Amniotic epithelial cell (primary cell): ENCODE measurements at regions not wholly inside any gene's neighbourhood (a gene's known extent, or its start where the extent isn't known, plus 50 kb on each side); places are given as distances from the start of the nearest gene placed in this dataset.
"Not testable (repeated sequence)": the region's sequence is repeated elsewhere in the genome, so short reads cannot be mapped to it uniquely, and the experiment has no call there.

ENCODE experiments used
- DNase-seq: peaks from one replicate; pipeline ENCODE4 v3.0.0-alpha.2; 2010; ENCODE audit warnings: low read depth

DNA sequence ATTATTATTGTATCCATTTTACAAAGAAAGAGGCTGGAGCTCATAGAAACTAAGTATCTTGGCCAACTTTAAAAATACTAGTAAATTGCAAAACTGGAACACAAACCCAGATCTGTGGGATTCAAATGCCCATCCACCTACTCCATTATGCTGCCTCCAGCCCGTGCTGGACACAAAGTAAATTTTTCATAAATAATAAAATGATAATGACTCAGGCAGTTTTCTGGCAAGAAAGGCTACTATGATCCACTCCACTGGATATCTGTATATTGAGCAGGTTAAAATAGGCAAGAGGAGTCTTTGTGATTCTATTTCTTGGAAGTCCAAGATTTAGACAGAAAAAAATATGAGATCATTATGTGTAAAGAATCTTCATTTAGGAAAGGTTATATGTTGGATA is 138.3 kb upstream of the DUSP10 start:
- peak; percentile 49 for DNase-seq

- no peak for DNase-seq
Observed at GRCh38 chr1:221878134-221878533, 136.2 kb upstream of the DUSP10 start.

- DNase-seq, result no peak
Observed at GRCh38 chr1:221877311-221877710, 135.4 kb upstream of the DUSP10 start.

- no peak for DNase-seq
Observed at GRCh38 chr1:221875004-221875330, 133.1 kb upstream of the DUSP10 start.

GRCh38 chr1:221874285-221875003 is 132.6 kb upstream of the DUSP10 start:
- DNase-seq, result no peak

DNA sequence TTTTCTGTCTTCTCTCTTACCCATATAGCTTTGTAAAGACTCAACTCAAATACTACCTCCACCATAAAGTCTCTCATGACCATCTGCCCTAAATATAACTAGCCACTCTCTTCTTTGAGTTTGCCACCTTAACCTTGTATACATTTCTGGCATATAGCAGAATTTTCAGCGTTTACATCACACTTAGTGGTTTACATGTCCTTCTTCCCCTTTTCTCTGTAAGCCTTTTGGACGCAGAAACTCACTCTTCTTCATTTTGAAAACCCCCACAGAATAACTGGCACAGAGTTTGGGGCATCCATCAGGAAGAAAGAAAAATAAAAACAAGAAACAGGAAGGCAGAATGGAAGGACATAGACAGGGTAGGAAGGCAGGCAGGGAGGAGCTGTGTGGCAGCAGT is 131.8 kb upstream of the DUSP10 start:
- DNase-seq, result no peak

DNA sequence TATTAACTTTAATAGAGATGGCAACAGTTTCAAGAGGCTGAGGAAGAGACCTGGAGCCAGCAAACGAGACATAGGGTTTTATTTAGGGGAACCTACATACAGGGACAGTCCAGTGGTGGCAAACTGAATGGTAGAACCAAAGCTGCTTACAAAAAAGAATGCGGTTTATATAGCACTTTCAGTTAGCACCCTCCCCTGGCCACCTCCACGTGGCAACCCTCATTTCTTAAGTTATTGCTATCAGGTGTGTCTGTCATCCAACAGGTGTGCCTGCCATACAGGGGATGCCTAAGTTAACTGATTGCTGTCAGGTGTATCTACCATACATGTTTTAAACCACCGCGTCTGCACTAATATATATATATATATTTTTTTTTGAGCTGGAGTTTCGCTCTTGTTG is 129.2 kb upstream of the DUSP10 start:
- no peak for DNase-seq

DNA sequence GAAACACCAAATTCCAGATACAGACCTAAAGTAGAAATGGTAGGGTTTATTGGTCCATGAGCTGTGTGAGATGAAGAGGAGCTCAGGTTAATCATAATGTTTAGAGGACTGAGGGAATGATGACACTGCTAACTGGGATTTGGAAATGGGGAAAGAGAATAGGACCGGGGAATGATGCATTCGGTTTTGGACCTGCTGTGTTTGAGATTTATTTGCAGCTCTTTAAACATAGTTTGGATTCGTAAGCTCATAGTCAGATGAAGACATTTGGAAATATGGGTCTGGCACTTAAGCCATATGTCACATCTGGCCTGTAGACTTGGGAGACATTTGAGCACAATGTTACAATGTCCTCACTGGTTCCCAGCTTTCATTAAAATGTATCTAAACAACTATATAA is 127.9 kb upstream of the DUSP10 start:
- DNase-seq, result peak; percentile 40

- peak; percentile 49 for DNase-seq
Observed at GRCh38 chr1:221868593-221869303, 126.9 kb upstream of the DUSP10 start.

DNA sequence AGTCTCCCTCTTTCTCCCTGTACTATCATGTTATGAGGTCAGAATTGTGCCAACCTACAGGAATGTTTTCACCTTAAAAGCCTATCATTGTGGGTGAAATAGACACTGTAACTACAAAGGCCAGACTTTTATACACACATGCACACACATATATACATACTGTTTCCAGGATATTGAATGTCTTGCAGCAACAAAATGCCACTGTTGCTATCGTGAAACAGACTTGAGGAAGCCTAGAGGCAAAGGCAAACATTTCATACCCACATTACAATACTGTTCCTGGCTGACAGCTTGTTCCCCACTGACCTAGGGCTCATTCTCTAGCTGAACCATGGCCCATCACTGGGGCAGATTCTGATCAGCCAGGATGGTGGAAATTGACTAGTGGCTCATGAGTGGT is 125.1 kb upstream of the DUSP10 start:
- DNase-seq, result no peak

DNA sequence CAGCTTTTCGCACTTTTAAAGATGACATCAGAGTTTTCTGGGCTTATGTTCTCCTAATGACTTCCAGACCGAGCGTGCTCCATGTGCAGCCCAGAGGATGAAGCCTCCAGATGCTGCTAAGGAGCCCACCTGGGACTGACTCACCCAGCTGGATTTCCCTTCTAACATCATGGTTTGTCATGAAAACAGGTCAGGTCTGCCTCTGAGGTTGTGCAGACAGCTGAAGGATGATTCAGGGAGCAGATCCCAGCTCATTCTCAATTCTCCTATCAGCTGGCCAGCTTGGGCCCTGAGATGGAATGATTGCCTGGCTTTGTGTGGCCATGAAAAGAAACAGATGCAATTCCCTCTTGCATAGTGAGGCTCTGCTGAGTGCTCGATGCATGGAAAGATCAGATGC is 123.9 kb upstream of the DUSP10 start:
- peak; percentile 66 for DNase-seq

- no peak for DNase-seq
Observed at GRCh38 chr1:221863635-221864034, 121.7 kb upstream of the DUSP10 start.

DNA sequence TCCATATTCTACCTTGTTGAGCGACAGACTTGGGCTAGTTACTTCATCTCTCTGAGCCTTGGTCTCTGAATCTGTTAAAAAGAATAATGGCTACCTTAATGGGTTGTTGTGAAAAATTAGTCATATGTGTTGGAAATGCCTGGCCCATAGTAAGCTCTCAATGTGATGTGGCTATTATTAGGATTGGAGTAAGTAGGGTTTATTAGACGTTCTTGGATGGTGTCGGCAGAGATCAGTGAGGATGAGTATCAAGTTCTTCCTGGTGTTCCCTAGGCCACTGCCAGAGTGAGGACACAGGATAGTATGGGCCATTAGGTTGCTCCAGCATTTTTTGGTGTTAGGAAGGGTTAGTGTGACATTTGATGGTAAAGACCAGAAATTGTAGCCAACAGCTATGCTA is 121.1 kb upstream of the DUSP10 start:
- DNase-seq, result no peak

DNA sequence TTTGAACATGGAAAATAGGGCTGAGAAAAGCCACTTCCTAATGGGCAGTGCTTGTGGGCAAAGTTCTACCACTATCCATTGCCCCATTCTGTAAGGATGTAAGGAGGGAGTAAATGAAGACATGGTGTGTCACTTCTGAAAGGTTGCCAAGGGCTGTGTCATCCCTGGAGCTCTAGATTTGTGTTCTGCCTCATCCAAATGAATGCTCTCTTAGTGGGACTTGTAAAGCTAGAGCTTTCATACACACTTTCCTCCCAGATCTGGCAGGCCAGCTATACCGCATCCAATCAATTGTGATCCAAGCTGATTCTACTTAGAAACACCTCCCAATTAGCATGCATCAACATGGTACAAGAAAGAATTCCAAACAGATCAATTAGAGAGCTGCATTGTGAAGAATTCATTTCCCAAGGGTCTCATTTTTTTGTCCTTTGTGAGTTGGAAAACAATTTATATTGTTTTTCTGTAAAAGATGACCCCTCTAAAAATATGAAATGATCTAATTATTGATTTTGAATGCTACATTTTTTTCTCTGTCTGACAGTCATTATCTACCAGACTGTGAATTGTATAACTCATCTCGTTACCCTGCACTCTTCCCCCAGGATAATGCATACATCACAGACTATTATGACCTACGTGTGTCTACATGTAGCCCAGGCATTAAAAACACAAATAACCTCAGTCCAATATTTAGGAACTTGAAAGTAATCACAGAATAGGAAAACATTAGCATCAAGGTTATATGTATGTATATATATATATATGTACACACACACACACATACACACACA is 117.1 kb upstream of the DUSP10 start:
- peak; percentile 78 for DNase-seq

DNA sequence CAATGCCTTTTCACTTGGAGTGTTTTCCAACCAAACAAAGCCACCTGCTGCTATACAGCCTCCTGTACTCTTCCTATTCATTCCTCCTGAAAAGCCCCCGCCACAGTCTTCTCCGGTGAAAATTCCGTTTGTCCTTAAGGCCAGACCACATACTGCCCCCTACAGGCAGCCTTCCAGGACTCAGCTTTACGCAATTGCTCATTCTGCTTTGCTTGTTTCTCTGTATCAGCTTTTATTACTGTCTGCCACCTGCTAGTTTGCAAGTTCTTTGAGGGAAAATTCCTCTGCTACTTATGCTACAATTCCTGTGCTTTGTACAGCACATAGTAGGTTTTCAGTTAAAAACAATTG is 115.2 kb upstream of the DUSP10 start:
- DNase-seq, result not testable (repeated sequence)

DNA sequence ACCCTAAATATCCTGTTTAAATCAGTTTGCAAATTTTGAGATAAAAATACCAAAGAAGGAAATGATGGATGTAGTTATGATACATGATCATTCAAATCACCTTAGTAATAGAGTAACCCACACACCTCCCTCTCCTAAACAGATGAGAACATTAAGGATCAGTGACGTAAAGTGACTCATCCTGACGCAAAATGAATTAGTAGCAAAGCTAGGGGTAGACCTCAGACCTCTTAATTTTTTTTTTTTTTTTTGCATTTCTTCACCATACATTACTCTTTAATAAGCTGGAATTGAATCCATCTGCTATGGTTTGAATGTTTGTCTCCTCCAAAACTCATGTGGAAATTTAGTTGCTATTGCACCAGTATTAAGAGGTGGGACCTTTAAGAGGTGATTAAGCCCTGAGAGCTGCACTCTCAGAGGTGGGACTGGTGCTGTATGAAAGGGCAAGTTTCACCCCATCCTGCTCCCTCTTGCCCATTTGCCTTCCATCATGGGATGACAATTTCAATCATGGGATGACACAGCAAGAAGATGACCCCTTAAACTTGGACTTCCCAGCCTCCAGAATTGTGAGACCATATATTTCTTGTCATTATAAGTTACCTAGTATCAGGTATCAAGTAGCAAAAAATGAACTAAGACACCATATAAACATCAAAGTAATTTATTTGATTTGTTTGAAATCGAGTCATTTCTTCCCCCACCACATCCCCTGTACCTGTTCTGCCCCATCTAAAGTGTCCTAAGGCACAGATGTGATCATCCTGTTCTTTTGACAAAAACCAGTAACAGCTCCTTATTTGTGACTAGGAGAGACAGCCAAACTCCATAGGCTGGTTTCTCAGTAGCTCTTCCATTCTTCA is 114.6 kb upstream of the DUSP10 start:
- peak; percentile 76 for DNase-seq

GRCh38 chr1:221855156-221855555 is 113.3 kb upstream of the DUSP10 start:
- no peak for DNase-seq

DNA sequence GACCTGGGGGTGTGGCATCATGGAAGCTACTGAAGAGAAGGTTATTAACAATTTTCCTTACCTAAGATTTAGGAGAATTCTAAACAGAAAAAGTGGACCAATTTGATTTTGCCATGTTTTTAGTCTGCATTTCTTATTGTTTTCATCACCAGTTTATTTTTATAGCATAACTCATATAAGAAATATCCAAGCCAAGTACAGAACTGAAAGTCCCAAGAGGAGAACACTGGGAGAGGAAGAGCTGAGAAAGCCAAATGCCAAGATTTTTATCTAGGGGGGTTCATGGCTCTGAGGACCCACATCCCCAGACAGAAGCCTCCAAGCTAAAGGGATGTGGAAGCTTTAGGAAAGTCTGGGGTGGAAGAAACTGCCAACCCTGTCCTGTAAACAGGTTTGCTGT is 109.4 kb upstream of the DUSP10 start:
- no peak for DNase-seq

- no peak for DNase-seq
Observed at GRCh38 chr1:221850470-221851187, 108.7 kb upstream of the DUSP10 start.

- DNase-seq, result no peak
Observed at GRCh38 chr1:221849897-221850296, 108.0 kb upstream of the DUSP10 start.

- DNase-seq, result no peak
Observed at GRCh38 chr1:221849110-221849509, 107.2 kb upstream of the DUSP10 start.

GRCh38 chr1:221847676-221848075 is 105.8 kb upstream of the DUSP10 start:
- DNase-seq, result no peak
